ENCODE measurements at regions not wholly inside any gene's neighbourhood (a gene's known extent, or its start where the extent isn't known, plus 50 kb on each side); places are given as distances from the start of the nearest gene placed in this dataset.

GRCh38 chr15:70502529-70502928, 260.8 kb downstream of the UACA start:
- peaks cover 59% of the 10 kb centered on the region for H3K4me1 Mint-ChIP-seq
- no peaks in the 10 kb centered on the region for H3K9me3 Mint-ChIP-seq
- ATAC-seq (no peak), DNase-seq (ENCODE audit: low spot score in 2 of 2) (no peak)
- no peak overlapping the region for H3K4me3 Mint-ChIP-seq
- peak overlapping the region; percentile 79 for H3K27ac Mint-ChIP-seq
- H3K36me3 Mint-ChIP-seq = no peaks in the 10 kb centered on the region

GRCh38 chr15:70501849-70502248, 261.5 kb downstream of the UACA start:
- no peak overlapping the region for H3K4me3 Mint-ChIP-seq
- DNase-seq (ENCODE audit: low spot score in 2 of 2) (no peak), ATAC-seq (no peak)
- H3K4me1 Mint-ChIP-seq = peaks cover 64% of the 10 kb centered on the region
- H3K9me3 Mint-ChIP-seq = no peaks in the 10 kb centered on the region
- no peaks in the 10 kb centered on the region for H3K36me3 Mint-ChIP-seq
- H3K27ac Mint-ChIP-seq = no peak overlapping the region

- ATAC-seq = no peak
- H3K9me3 Mint-ChIP-seq = no peaks in the 10 kb centered on the region
- no peaks in the 10 kb centered on the region for H3K36me3 Mint-ChIP-seq
- no peak overlapping the region for H3K27ac Mint-ChIP-seq
- no peak overlapping the region for H3K4me3 Mint-ChIP-seq
- peaks cover 65% of the 10 kb centered on the region for H3K4me1 Mint-ChIP-seq
- DNase-seq (ENCODE audit: low spot score in 2 of 2) = no peak
Measured at GRCh38 chr15:70501121-70501727, 262.1 kb downstream of the UACA start.

- Mint-ChIP-seq H3K4me1 (peaks cover 63% of the 10 kb centered on the region), H3K4me3 (no peak overlapping the region), H3K9me3 (no peaks in the 10 kb centered on the region), H3K27ac (no peak overlapping the region), H3K36me3 (no peaks in the 10 kb centered on the region)
- DNase-seq (ENCODE audit: low spot score in 2 of 2) (no peak), ATAC-seq (no peak)
Measured at GRCh38 chr15:70499791-70500190, 263.6 kb downstream of the UACA start.

- ATAC-seq = no peak
- peaks cover 11% of the 10 kb centered on the region for H3K36me3 Mint-ChIP-seq
Measured at GRCh38 chr15:70498096-70498626, 265.2 kb downstream of the UACA start.

GRCh38 chr15:70497661-70498060, 265.7 kb downstream of the UACA start:
- Mint-ChIP-seq H3K9me3 (no peaks in the 10 kb centered on the region), H3K27ac (no peak overlapping the region), H3K36me3 (peaks cover 16% of the 10 kb centered on the region), H3K4me1 (peaks cover 63% of the 10 kb centered on the region), H3K4me3 (no peak overlapping the region)
- no peak for DNase-seq (ENCODE audit: low spot score in 2 of 2)
- ATAC-seq = no peak

More at GRCh38 chr15:70498096-70498626, 265.2 kb downstream of the UACA start:
- Mint-ChIP-seq H3K27ac (no peak overlapping the region), H3K4me3 (no peak overlapping the region), H3K9me3 (no peaks in the 10 kb centered on the region), H3K4me1 (peaks cover 63% of the 10 kb centered on the region)
- no peak for DNase-seq (ENCODE audit: low spot score in 2 of 2)

- ATAC-seq = no peak
- no peaks in the 10 kb centered on the region for H3K9me3 Mint-ChIP-seq
- peaks cover 32% of the 10 kb centered on the region for H3K36me3 Mint-ChIP-seq
- peaks cover 69% of the 10 kb centered on the region for H3K4me1 Mint-ChIP-seq
- H3K27ac Mint-ChIP-seq = no peak overlapping the region
- no peak overlapping the region for H3K4me3 Mint-ChIP-seq
- DNase-seq (ENCODE audit: low spot score in 2 of 2) = no peak
Measured at GRCh38 chr15:70495991-70496599, 267.3 kb downstream of the UACA start.

- DNase-seq (ENCODE audit: low spot score in 2 of 2) (no peak), ATAC-seq (peak; percentile 37)
- Mint-ChIP-seq H3K4me1 (peaks cover 80% of the 10 kb centered on the region), H3K36me3 (peaks cover 36% of the 10 kb centered on the region), H3K9me3 (no peaks in the 10 kb centered on the region), H3K27ac (peak overlapping the region; percentile 15), H3K4me3 (peak overlapping the region; percentile 34)
Measured at GRCh38 chr15:70494852-70495571, 268.3 kb downstream of the UACA start.

GRCh38 chr15:70494517-70494851, 268.9 kb downstream of the UACA start:
- ATAC-seq = no peak
- peak overlapping the region; percentile 15 for H3K27ac Mint-ChIP-seq
- peaks cover 41% of the 10 kb centered on the region for H3K36me3 Mint-ChIP-seq
- peaks cover 85% of the 10 kb centered on the region for H3K4me1 Mint-ChIP-seq
- no peaks in the 10 kb centered on the region for H3K9me3 Mint-ChIP-seq
- peak overlapping the region; percentile 34 for H3K4me3 Mint-ChIP-seq
- DNase-seq (ENCODE audit: low spot score in 2 of 2) = no peak

GRCh38 chr15:70493787-70494516, 269.4 kb downstream of the UACA start:
- Mint-ChIP-seq H3K4me3 (peak overlapping the region; percentile 70), H3K9me3 (no peaks in the 10 kb centered on the region), H3K27ac (peak overlapping the region; percentile 97), H3K4me1 (peaks cover 86% of the 10 kb centered on the region), H3K36me3 (peaks cover 45% of the 10 kb centered on the region)
- DNase-seq (ENCODE audit: low spot score in 2 of 2) (no peak), ATAC-seq (no peak)

- no peaks in the 10 kb centered on the region for H3K9me3 Mint-ChIP-seq
- H3K36me3 Mint-ChIP-seq = peaks cover 49% of the 10 kb centered on the region
- peak overlapping the region; percentile 70 for H3K4me3 Mint-ChIP-seq
- ATAC-seq (no peak), DNase-seq (ENCODE audit: low spot score in 2 of 2) (no peak)
- peaks cover 89% of the 10 kb centered on the region for H3K4me1 Mint-ChIP-seq
- peak overlapping the region; percentile 97 for H3K27ac Mint-ChIP-seq
Measured at GRCh38 chr15:70493376-70493775, 270.0 kb downstream of the UACA start.

- H3K27ac Mint-ChIP-seq = peak overlapping the region; percentile 97
- ATAC-seq (peak; percentile 82), DNase-seq (ENCODE audit: low spot score in 2 of 2) (peak; percentile 82 to 94)
- H3K4me3 Mint-ChIP-seq = peak overlapping the region; percentile 70
- H3K36me3 Mint-ChIP-seq = peaks cover 53% of the 10 kb centered on the region
- H3K9me3 Mint-ChIP-seq = no peaks in the 10 kb centered on the region
- peaks cover 94% of the 10 kb centered on the region for H3K4me1 Mint-ChIP-seq
Measured at GRCh38 chr15:70492240-70493177, 270.8 kb downstream of the UACA start.

GRCh38 chr15:70491641-70492040, 271.7 kb downstream of the UACA start:
- Mint-ChIP-seq H3K4me1 (peaks cover 94% of the 10 kb centered on the region), H3K4me3 (peak overlapping the region; percentile 70), H3K27ac (peak overlapping the region; percentile 97), H3K9me3 (no peaks in the 10 kb centered on the region), H3K36me3 (peaks cover 57% of the 10 kb centered on the region)
- no peak for DNase-seq (ENCODE audit: low spot score in 2 of 2)
- no peak for ATAC-seq

- H3K4me3 Mint-ChIP-seq = peak overlapping the region; percentile 70
- H3K27ac Mint-ChIP-seq = peak overlapping the region; percentile 97
- ATAC-seq = peak; percentile 18
Measured at GRCh38 chr15:70491201-70491621, 272.1 kb downstream of the UACA start.

More at GRCh38 chr15:70491201-70491621, 272.1 kb downstream of the UACA start:
- Mint-ChIP-seq H3K4me1 (peaks cover 96% of the 10 kb centered on the region), H3K36me3 (peaks cover 62% of the 10 kb centered on the region), H3K9me3 (no peaks in the 10 kb centered on the region)
- peak in 1 of 2 donors; percentile 72 for DNase-seq (ENCODE audit: low spot score in 2 of 2)
